H9 (cell line): ENCODE measurements at regions not wholly inside any gene's neighbourhood (a gene's known extent, or its start where the extent isn't known, plus 50 kb on each side); places are given as distances from the start of the nearest gene placed in this dataset.

ENCODE experiments used
- DNase-seq: peaks from one replicate; pipeline ENCODE4 v3.0.0-alpha.2; 2017
- H2AFZ ChIP-seq: one replicate; pipeline ENCODE4 v1.6.1; 2013; ENCODE audit warnings: mild to moderate bottlenecking, low read length, control low read depth, moderate library complexity
- H2AK5ac ChIP-seq: 2 replicates; pipeline ENCODE4 v1.6.1; 2013; ENCODE audit warnings: low read length, control low read depth, mixed read lengths; ENCODE audit not compliant: insufficient read length
- H2BK120ac ChIP-seq: one replicate; pipeline ENCODE4 v1.6.1; 2013; ENCODE audit warnings: low read depth, mild to moderate bottlenecking, low read length, control low read depth, inconsistent platforms; ENCODE audit not compliant: poor library complexity, severe bottlenecking
- H2BK12ac ChIP-seq: 2 replicates; pipeline ENCODE4 v1.6.1; 2013; ENCODE audit warnings: low read length, control low read depth, mixed read lengths, low read depth; ENCODE audit not compliant: insufficient read length
- H2BK15ac ChIP-seq: 2 replicates; pipeline ENCODE4 v1.6.1; 2013; ENCODE audit warnings: low read depth, low read length, control low read depth
- H2BK20ac ChIP-seq: one replicate; pipeline ENCODE4 v1.6.1; 2013; ENCODE audit warnings: low read depth, mild to moderate bottlenecking, low read length, control low read depth, inconsistent platforms; ENCODE audit not compliant: poor library complexity, severe bottlenecking
- H2BK5ac ChIP-seq: 2 replicates; pipeline ENCODE4 v1.6.1; 2013; ENCODE audit warnings: low read length, control low read depth, mixed read lengths; ENCODE audit not compliant: insufficient read length
- H3K14ac ChIP-seq: 2 replicates; pipeline ENCODE4 v1.6.1; 2013; ENCODE audit warnings: low read length, control low read depth; ENCODE audit not compliant: insufficient read depth
- H3K18ac ChIP-seq: 2 replicates; pipeline ENCODE4 v1.6.1; 2013; ENCODE audit warnings: low read depth, mild to moderate bottlenecking, mixed read lengths, low read length, control low read depth; ENCODE audit not compliant: insufficient read length
- H3K23ac ChIP-seq: 2 replicates; pipeline ENCODE4 v1.6.1; 2013; ENCODE audit warnings: low read length, control low read depth, mixed read lengths, low read depth; ENCODE audit not compliant: insufficient read length
- H3K23me2 ChIP-seq: 2 replicates; pipeline ENCODE4 v1.6.1; 2013; ENCODE audit warnings: low read depth, mild to moderate bottlenecking, mixed read lengths, low read length, control low read depth; ENCODE audit not compliant: insufficient read length, poor library complexity, severe bottlenecking
- H3K27ac ChIP-seq: 2 replicates; pipeline ENCODE4 v1.5.1; 2013; ENCODE audit warnings: low read length, control low read depth, mixed read lengths, low read depth; ENCODE audit not compliant: insufficient read length
- H3K27me3 ChIP-seq: 2 replicates; pipeline ENCODE4 v1.6.1; 2013; ENCODE audit warnings: low read length, control low read depth, inconsistent platforms; ENCODE audit not compliant: insufficient read depth
- H3K4ac ChIP-seq: 2 replicates; pipeline ENCODE4 v1.6.1; 2013; ENCODE audit warnings: low read depth, mild to moderate bottlenecking, control low read depth, inconsistent platforms, low read length, moderate library complexity
- H3K4me1 ChIP-seq: 2 replicates; pipeline ENCODE4 v1.6.1; 2013; ENCODE audit warnings: low read length, control low read depth, inconsistent platforms; ENCODE audit not compliant: insufficient read depth
- H3K4me2 ChIP-seq: 2 replicates; pipeline ENCODE4 v1.6.1; 2013; ENCODE audit warnings: low read length, control low read depth, mixed read lengths; ENCODE audit not compliant: insufficient read length, insufficient read depth
- H3K56ac ChIP-seq: 2 replicates; pipeline ENCODE4 v1.6.1; 2013; ENCODE audit warnings: low read depth, mild to moderate bottlenecking, mixed read lengths, low read length, control low read depth; ENCODE audit not compliant: insufficient read length
- H3K79me1 ChIP-seq: 2 replicates; pipeline ENCODE4 v1.6.1; 2013; ENCODE audit warnings: low read depth, mild to moderate bottlenecking, moderate library complexity, low read length, control low read depth, inconsistent platforms; ENCODE audit not compliant: insufficient read depth, poor library complexity, severe bottlenecking
- H3K79me2 ChIP-seq: 2 replicates; pipeline ENCODE4 v1.6.1; 2013; ENCODE audit warnings: low read length, control low read depth, inconsistent platforms; ENCODE audit not compliant: insufficient read depth
- H3K9ac ChIP-seq: 2 replicates; pipeline ENCODE4 v1.6.1; 2013; ENCODE audit warnings: low read length, control low read depth, mixed read lengths; ENCODE audit not compliant: insufficient read length; ENCODE audit errors: extremely low read depth
- H3K9me3 ChIP-seq: one replicate; pipeline ENCODE4 v1.6.1; 2013; ENCODE audit warnings: low read depth, low read length, inconsistent platforms; ENCODE audit not compliant: control insufficient read depth
- H3T11ph ChIP-seq: one replicate; pipeline ENCODE4 v1.6.1; 2013; ENCODE audit warnings: mild to moderate bottlenecking, low read length, control low read depth, inconsistent platforms
- H4K20me1 ChIP-seq: one replicate; pipeline ENCODE4 v1.6.1; 2013; ENCODE audit not compliant: control insufficient read depth, insufficient read length, insufficient read depth
- H4K5ac ChIP-seq: 2 replicates; pipeline ENCODE4 v1.6.1; 2013; ENCODE audit warnings: low read depth, mild to moderate bottlenecking, mixed read lengths, low read length, control low read depth; ENCODE audit not compliant: insufficient read length
- H4K8ac ChIP-seq: replicated peaks from 2 replicates; pipeline ENCODE4 v1.6.1; 2013; ENCODE audit warnings: low read length, control low read depth, mixed read lengths, low read depth; ENCODE audit not compliant: insufficient read length
- H4K91ac ChIP-seq: 2 replicates; pipeline ENCODE4 v1.6.1; 2013; ENCODE audit warnings: low read depth, mild to moderate bottlenecking, moderate library complexity, mixed read lengths, low read length, control low read depth; ENCODE audit not compliant: insufficient read length
- H3K27ac Mint-ChIP-seq, 3 experiments: 2 replicates in 2 of 3; 3 replicates in 1 of 3; pipeline ENCODE4 v1.8.0; 2020 to 2021; ENCODE audit warnings: mixed read lengths in 3 of 3, mild to moderate bottlenecking in 1 of 3, moderate library complexity in 1 of 3
- H3K27me3 Mint-ChIP-seq: 2 replicates; pipeline ENCODE4 v1.8.0; 2021; ENCODE audit warnings: low read depth, mild to moderate bottlenecking, moderate library complexity, mixed read lengths
- H3K36me3 Mint-ChIP-seq, 3 experiments: 2 replicates in 2 of 3; 3 replicates in 1 of 3; pipeline ENCODE4 v1.8.0; 2020 to 2021; ENCODE audit warnings: low read depth in 3 of 3, mixed read lengths in 3 of 3; ENCODE audit not compliant: insufficient read depth in 1 of 3
- H3K4me1 Mint-ChIP-seq, 2 experiments: 2 replicates each; pipeline ENCODE4 v1.8.0; 2020; ENCODE audit warnings: mixed read lengths in 2 of 2
- H3K4me3 Mint-ChIP-seq, 2 experiments: 2 replicates in 1 of 2; 3 replicates in 1 of 2; pipeline ENCODE4 v1.8.0; 2020 to 2021; ENCODE audit warnings: mild to moderate bottlenecking in 2 of 2, mixed read lengths in 2 of 2, moderate library complexity in 1 of 2
- H3K9me3 Mint-ChIP-seq, 2 experiments: 2 replicates in 1 of 2; 3 replicates in 1 of 2; pipeline ENCODE4 v1.8.0; 2020; ENCODE audit warnings: mild to moderate bottlenecking in 2 of 2, mixed read lengths in 2 of 2, moderate library complexity in 1 of 2
- CTCF ChIP-seq: fragments of 200-600 bp; sonication (generic); conservative IDR thresholded peaks from 3 replicates; pipeline ENCODE4 v1.8.0; 2021; ENCODE audit warnings: antibody characterized with exemption, mild to moderate bottlenecking
- WGBS: extraction: QIAGEN DNeasy Blood & Tissue Kit; methylation state at CpG from one replicate; pipeline ENCODE4 v1.1.7; 2013; ENCODE audit warnings: missing lambda C conversion rate, low lambda C conversion rate, mixed read lengths; ENCODE audit not compliant: insufficient read length; ENCODE audit errors: extremely low coverage; 5-methylcytosine and 5-hydroxymethylcytosine counted together

- no peak for DNase-seq
- WGBS: no CpG with 5 or more reads among the region's 9 CpGs
- Histone ChIP-seq H4K91ac (no peak overlapping the region), H2AK5ac (no peak overlapping the region), H3K56ac (no peak overlapping the region), H3K23ac (no peak overlapping the region), H3K23me2 (no peaks in the 10 kb centered on the region), H4K8ac (no peak overlapping the region), H3K9ac (no peak overlapping the region), H2BK15ac (no peak overlapping the region), H2BK12ac (no peak overlapping the region), H3K79me1 (no peaks in the 10 kb centered on the region), H2AFZ (no peak overlapping the region), H2BK20ac (no peak overlapping the region), H4K20me1 (no peaks in the 10 kb centered on the region), H3T11ph (no peak overlapping the region), H3K4me2 (no peak overlapping the region), H2BK5ac (no peak overlapping the region), H4K5ac (no peak overlapping the region), H3K9me3 (no peaks in the 10 kb centered on the region), H3K14ac (no peak overlapping the region), H3K18ac (no peak overlapping the region), H3K27me3 (peaks cover 2% of the 10 kb centered on the region; the same call in 1 of the 2 replicates), H2BK120ac (no peak overlapping the region), H3K4me1 (no peaks in the 10 kb centered on the region; the same call in 1 of the 2 replicates), H3K79me2 (no peaks in the 10 kb centered on the region), H3K27ac (no peak overlapping the region), H3K4ac (no peak overlapping the region)
- H3K27ac Mint-ChIP-seq: no peak overlapping the region
- peaks cover 64% of the 10 kb centered on the region for H3K27me3 Mint-ChIP-seq
- H3K4me3 Mint-ChIP-seq: no peak overlapping the region
- H3K36me3 Mint-ChIP-seq: no peaks in the 10 kb centered on the region
- TF ChIP-seq CTCF: no peak
- no peaks in the 10 kb centered on the region for H3K9me3 Mint-ChIP-seq
- peaks cover 13 to 16% of the 10 kb centered on the region in 2 experiments for H3K4me1 Mint-ChIP-seq
Measured at GRCh38 chr17:77796176-77796860, 162.2 kb upstream of the TNRC6C start.
